HG03565 (cell line): ENCODE measurements at regions not wholly inside any gene's neighbourhood (a gene's known extent, or its start where the extent isn't known, plus 50 kb on each side); places are given as distances from the start of the nearest gene placed in this dataset.

Source experiments
- ATAC-seq: cut with Tn5 transposase; IDR thresholded peaks from one replicate; pipeline ENCODE4 v1.9.1; 2021; ENCODE audit warnings: mild to moderate bottlenecking, moderate library complexity; ENCODE audit not compliant: unreplicated experiment

DNA sequence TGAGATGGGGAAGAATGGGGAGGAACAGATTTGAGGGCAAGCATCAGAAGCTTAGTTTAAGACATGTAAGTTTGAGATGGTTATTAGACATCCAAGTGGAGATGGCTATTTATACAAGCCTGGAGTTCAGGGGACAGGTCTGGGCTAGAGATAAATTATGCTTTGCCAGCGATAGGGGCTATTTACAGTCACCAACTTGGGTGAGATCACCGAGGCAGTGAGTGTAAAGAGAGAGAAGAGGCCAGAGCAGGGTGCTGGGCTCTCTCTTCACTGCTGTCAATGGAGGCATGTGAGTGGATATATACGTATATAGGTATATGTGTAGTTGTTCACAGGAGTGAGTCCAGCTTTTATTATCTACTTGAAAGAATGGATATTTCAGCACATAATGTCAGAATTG lies 81.0 kb downstream of the QPCT start:
- no peak for ATAC-seq

DNA sequence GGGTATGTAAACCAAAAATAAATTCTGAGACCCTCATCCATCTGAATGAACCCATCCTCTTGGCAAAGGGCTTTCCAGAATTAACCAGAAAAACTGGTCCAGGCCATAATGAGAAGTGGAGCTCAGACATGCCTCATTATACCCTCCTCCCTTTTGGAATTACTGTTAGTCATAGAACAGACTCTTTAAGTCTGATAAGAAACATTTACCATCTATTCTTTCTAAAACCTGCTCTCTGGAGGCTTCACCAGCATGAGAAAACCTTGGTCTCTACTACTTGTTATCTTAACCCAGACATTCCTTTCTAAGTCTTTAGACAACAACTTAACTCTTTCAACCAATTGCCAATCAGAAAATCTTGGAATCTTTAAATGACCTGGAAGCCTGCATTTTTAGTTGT lies 82.8 kb downstream of the QPCT start:
- no peak for ATAC-seq

DNA sequence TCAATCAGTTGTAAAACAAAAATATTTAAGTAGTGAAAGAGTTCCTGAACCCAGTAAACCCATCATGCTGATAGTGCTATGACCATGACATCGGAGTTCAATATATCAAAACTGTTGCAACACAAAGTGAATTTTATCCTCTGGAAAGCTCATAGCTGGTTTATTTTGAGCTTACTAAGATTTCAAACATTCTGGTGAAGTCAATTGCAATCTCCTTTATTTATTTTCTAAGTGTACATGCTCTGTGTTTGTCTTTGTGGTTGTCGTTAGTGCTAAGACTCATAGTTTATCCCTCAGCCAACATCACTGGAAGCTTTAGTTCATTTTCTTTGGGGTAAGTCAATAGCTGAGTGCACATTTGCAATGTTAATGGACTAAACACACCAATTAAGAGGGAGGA lies 91.9 kb downstream of the QPCT start:
- no peak for ATAC-seq

DNA sequence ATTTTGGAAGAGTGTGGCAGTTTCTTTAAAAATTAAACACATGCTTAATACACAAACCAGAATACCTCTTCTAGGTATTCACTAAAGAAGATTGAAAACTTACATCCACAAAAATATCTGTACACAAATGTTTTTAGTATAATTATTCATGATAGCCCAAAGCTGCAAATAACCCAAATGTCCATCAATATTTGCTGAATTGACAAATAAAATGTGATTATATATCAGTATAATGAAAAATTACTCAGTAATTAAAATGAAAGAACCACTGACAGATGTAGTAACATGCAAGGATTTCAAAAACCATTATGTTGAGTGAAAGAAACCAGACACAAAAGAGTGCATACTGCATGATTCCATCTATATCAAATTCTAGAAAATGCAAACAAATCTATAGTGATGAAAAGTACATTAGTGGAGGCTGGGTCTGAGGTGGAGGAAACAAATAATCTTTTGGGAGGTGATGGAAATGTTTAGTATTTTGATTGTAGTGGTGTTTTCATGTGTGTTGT lies 94.8 kb downstream of the QPCT start:
- ATAC-seq, result no peak

DNA sequence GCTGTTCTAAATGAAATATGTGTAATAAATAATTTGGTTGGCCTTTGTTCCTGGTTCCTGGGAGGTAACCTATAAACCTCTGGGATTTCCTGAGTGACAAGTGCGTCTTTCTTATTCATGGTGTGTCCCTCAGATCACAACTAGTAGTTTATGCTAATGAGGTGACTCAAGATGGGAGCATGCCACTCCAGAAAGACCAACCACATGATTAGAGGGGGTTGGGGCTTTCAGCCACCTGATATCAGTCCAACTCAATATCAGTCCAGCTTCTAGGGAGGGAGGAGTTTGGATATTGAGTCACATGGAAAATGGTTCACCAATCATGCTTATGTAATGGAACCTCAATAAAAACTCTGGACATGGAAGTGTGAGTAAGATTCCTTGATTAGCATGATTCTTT lies 96.6 kb downstream of the QPCT start:
- ATAC-seq, result no peak

DNA sequence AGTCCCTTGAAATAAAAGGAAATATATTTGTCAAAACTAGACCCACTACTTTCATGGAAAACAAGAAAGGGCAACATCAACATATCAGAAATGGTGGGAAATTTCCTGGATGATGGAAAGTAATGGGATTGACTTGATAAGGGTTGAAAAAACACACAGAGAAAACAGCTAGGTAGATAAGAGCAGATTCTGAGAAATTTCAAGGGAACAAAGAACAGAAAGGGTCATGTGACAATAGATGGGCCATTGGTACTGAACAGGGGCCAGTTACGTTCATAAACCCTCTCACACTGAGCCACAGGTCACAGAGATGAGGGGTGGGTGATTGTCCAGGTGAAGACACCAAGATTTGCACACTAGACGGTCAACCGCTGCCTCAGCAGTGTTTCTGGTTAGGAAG lies 98.7 kb downstream of the QPCT start:
- no peak for ATAC-seq

DNA sequence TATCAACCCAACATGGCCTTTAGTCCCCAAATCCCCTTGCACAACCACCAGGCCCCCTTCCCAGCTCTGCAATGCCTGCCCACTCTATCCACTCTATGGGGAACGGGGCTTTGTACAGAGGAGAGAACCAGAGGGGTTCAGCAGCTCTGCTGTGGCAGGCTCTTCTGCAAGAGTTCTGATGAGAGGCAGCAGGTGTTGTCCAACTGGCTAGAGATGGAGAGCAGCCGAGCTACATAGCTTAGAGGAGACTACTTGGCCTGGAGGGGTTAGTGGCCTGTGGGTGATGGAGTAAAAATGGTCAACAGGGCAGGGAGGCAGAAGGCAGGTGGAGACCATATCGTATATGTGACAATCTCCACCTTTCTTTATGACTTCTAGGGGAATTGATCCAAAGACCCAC lies 103.0 kb downstream of the QPCT start:
- no peak for ATAC-seq

DNA sequence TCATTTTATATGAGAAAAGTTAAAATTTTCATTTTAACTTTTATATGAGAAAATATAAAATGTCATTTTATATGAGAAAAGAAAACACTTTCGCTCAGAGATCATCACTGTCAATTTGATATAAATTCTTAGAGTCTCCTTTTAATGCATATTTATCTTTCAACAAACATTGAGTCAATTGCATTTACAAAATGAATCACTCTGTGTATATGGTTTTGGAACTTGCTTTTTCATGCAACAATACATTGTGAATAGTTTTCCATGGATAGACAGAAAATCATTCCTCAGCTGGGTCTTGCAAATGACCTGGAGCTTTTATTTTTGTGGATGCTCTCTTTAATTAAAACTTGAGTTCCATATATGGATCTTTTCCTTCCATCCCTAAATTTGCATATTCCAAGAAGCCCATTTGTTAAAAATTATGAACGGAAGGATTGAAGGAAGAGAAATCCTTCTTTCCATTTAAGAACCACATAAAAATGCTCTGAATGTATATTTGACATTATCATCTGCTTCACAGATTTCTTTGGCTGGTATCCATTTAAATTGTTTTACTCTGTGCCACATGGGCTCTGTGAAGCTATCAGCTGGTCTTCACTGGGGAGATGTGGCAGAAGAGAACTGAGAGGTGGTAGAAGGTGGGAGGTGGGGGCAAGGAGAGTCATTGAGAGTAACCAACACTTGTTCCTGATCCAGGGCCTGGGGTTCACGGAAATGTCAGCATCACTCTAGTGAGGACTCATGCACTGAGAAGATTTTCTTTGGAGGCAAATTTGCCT lies 104.1 kb downstream of the QPCT start:
- no peak for ATAC-seq

DNA sequence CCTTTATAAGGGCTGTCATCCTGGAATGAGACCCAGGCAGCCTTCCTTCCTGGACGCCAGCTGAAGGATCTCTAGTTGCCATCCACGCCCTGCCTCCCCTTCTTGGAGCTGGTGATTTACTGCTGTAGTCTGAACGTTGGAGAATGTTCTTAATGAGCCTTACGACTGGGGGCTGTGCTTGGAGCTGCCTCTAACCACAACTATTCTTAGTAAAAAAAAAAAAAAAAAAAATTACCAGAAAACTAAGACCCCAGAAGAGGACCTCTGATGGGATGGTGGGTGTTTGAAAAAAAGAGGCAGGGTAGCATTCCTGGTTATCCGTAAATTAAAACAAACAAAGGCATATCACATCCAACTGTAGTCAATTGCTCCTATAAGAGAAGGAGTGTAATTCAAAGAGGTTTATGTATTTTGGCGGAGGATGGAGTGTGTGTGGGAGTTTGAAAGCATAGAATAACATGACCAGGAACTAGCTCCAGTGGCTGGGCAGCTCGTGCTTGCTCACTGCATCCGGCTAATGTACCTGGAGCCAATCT lies 105.4 kb downstream of the QPCT start:
- ATAC-seq, result no peak

DNA sequence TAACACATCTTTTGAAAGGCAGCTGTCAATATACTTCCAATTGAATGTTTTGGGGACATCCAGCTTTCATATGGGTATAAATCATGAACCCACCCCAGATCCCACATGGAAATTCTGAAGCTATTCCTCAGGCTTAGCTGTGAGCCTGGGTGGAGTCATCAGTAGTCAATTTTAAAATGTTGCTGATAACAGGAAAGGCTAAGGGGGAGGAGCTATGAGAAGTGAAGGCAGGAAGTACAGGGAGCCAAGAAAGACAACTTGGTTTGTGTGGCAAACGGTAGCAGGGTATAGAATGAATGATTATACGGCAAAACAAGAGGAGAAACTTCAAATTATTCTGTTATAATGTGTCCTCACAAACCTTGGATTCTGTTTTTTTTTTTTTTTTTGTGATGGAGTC lies 108.6 kb downstream of the QPCT start:
- no peak for ATAC-seq

DNA sequence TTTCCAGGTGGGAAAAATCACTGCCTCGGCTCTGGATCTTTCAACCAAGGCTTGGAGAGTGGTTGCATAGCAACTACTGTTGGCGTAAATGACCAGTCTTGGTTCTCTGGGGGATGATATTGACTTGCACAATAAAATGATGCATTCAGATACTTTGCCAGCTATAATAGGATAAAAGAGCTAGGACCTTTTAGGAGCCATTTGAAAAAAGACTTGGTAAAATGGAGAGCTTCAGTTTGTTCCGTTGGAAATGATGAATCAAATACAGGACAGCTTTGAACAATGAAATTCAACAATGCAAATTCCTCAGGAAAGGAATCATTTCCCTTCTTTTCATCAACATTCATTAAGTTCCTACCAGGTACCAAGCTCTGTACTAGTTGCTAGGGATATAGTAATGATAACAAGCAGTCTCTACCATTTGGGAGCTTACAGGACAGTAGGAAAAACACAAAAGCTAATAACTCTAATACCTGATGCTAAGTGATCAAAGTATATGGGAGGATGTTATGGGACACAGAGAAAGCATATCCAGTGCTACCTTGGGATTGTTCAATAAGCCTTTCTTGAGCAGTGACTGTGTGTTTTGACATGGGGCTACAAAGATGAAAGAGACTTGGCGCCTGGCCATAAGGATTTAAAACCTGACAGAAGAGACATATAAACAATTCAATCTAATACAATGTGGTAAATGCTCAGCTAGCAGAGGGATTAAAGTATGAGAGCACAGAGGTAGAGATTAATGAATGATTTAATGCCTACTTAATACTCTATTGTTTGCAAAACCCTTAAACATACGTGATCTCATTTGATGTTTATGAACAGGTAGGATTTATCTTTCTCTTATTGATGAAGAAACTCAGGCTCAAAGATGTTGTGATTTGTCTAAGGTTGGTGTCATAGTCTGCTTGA lies 110.7 kb downstream of the QPCT start:
- ATAC-seq, result no peak

DNA sequence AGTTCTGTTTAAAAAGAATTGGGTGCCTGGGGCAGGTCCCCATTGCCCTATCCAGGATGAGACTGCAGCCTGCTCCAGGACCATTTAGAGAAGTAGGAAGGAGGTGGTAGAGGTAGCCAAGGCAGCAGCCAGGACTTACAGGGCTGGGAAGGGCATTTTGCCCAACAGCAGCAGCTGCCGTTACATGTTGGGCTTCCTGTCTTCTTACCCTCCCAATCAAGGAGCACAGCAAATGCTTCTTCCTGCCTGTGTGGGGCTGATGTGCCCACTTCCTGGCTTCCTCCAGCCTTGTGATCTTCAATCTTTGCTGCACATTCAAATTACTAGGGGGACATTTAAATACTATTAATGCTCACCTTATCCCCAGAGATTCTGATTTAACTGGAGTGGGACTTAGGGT lies 112.0 kb downstream of the QPCT start:
- no peak for ATAC-seq

DNA sequence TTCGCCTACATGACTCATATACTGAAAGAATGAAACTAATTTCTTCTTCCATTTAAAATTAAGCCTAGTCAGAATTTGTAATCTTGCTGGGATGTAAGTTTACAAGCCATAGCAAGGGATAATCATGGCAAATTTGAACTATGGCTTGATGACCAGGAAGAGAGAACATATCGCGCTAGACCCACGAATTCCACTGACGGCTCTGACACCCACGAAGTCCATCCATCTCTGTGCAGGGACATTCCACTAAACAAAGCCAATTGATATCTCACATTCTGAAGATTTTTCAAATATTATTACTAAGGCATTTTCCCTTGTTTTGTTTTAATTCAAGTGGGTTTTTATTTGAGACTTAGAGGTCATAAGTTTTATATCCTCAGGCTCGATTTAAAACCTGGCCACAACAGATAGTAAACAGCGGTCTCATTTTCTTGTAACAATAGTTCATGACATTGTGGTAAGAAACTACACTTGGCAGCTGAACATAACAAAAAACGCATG lies 113.0 kb downstream of the QPCT start:
- ATAC-seq, result no peak

DNA sequence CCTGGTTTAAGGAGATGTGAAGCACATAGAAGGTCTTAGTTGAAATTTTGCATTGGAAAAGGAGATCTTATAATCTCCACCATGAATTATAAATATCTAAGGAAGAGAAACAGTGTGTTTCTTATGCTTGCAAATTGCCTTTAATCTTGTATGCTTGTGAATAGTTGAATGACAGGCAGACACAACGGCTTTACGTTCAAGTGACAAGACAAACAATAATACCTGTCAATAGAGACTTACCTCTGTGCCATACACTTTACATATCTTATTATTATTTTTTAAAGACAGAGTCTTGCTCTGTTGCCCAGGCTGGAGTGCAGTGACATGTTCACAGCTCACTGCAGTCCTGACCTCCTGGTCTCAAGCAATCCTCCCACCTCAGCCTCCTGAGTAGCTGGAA lies 113.7 kb downstream of the QPCT start:
- no peak for ATAC-seq

DNA sequence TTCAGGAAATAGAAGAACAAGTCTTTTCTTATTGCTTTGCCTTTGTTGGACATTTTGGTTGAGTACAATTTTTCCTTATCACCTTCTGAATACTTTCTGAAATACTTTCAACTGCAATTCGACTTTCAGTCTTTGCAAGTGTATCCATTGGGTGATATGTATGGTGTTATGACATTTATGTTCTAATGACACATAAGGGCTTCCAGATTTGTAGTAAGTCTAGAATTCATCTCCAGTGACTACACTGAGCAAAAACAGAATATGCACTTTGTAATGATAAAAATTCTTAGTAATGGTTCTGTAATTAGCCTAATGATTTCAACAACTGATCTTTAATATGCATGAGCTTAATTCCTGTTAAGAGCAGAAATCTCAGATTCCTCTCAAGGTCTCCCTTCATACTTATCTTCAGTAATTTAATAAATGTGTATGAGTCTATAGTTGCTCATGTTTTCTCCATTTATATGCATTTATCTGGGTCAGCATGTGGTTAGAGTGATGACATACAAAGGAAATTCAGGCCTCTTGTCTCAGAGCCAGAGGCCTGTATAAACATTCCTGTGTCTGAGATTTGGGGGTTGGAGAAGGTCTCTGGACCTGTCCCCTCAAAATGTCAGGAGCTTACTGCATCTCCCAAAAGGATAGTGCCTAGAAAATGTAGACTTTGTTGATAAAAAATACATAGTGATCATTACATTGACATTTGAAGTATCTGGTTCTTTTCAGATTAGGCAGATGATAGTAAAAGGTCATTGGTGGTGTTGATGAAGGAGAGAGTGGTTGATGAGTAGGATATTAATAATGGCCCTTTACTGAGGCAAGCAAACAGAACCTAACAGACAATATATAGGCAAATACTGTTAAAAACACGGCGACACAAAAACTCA lies 114.9 kb downstream of the QPCT start:
- ATAC-seq, result no peak

DNA sequence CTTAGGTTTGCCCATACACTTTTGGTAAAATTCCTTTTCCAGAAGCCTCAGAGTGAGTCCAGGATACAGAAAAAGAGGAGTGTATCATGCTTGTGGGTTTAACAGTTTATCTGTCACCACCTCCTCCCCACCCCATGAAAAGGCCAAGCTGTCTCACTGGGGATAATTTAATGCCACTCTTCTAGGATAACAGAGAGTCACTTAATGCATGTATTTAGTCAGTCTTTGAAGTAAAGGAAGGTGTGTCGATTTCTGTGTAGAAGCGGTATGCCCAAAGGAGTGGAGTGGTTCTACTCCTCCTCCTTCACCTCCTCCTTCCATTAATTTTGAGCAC lies 116.4 kb downstream of the QPCT start:
- ATAC-seq, result no peak

DNA sequence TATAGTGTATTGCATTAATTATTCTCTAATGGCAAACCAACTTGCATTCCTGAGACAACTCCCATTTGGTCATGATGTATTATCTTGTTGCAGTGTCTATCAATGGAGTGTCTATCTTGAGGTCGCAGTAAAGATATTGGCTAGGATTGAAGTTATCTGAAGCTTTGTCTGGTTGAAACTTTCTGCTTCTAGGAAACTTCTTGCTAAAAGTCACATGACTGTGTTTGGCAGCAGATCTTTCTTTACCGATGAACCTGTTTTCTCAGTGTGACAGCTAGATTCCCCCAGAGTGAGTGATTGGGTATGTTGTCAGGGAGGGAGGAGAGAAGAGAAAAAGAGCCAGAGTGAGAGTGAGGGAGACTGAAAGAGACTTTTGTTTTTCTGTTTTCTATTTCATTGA lies 119.6 kb downstream of the QPCT start:
- no peak for ATAC-seq

DNA sequence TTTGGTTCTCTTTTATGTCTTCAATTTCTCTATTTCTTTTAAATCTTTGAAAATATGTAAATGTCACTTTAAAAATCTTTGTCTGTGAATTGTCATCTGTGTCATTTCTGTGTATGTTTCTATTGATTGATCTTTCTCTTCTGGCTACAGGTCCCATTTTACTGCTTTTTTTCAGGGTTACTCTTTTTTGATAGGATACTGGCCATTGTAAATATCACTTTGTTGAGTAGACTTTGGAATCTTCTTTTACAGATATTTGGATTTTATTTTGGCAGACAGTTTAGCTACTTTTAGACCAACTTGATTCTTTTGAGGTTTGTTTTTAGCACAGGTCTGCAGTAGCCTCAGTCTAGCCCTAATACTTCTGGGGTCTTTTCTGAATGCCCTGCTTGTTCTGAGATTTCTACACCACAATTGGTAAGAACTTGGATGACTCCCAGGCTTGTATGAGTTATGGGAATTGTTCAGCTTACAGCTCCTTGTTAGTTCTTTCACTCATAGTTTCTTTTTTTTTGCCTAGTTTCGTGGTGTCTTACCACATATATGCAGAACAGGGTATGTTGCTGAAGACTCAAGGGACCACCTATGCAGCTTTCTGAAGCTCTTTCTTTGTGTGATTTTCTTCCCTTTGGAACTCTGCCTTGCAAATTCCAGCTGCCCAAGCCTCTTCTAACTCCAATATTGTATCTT lies 122.2 kb downstream of the QPCT start:
- ATAC-seq, result no peak

DNA sequence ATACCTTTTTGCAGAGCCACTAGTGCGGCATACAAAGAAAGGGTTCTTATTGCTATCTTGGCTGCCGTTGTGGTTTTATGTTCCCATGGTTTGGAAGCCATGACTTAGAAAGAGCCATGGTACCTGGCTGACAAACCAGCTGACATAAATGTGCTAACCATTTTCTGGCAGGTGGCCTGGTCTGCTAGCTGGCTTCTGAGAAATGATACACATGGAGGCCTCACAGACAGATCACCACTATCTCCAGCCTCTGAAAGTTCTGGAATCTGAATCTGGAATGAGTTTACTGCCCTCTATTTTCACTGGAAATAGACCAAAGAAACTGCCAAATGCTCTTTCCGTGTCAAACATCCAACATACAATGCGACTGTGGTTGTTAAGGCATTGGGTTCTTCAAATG lies 123.7 kb downstream of the QPCT start:
- no peak for ATAC-seq

DNA sequence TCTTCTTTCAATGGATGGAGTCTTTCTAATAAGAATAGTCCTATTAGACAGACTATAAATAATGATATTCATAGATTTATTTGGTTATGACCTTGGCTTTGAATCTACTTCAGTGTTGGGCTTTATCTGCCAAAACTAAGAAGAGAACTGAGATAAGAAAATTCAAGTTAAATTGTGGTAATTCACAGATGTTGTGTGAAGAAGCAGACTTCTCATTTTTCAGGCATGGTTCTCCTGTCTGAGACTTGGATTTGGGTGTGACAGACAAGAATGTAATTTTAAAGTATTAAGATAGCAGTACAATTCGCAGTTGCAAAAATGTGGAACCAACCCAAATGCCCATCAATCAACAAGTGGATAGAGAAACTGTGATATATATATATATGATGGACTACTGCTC lies 124.7 kb downstream of the QPCT start:
- ATAC-seq, result no peak
